Spleen (tissue), 7 donors: ENCODE measurements at regions not wholly inside any gene's neighbourhood (a gene's known extent, or its start where the extent isn't known, plus 50 kb on each side); places are given as distances from the start of the nearest gene placed in this dataset.

Experiments
- CTCF ChIP-seq, 11 experiments: fragments of 200-600 bp in 7 of 11; fragments of 450-650 bp in 4 of 11; sonication (generic) in 4 of 11; IDR thresholded peaks in 8 of 11; conservative IDR thresholded peaks in 3 of 11; 1 replicate in 7 of 11; 2 replicates in 4 of 11; pipeline versions ENCODE4 v1.4.0 to v1.8.0; 2016 to 2021; ENCODE audit warnings: antibody characterized with exemption in 11 of 11, inconsistent platforms in 4 of 11, mild to moderate bottlenecking in 1 of 11
- POLR2A ChIP-seq, 3 donors: fragments of 450-650 bp; IDR thresholded peaks; one replicate each; pipeline ENCODE4 v1.5.1; 2017; ENCODE audit warnings: antibody characterized with exemption in 3 of 3, mild to moderate bottlenecking in 1 of 3
- POLR2AphosphoS5 ChIP-seq, 3 donors: sonication (generic); formaldehyde crosslinking; IDR thresholded peaks; one replicate each; pipeline ENCODE4 v1.5.1; 2017; ENCODE audit warnings: antibody characterized with exemption in 3 of 3
- donor health status: DM: no; HTN: no; CAD: no; lungs with moderate emphysema.
- donor health status: DM: no; HTN: no; CAD: no.
- donor health status: DM: no; HTN: no; CAD: no.

- TF ChIP-seq POLR2AphosphoS5 (IDR thresholded peaks at IDR 0.05): no peak
- no peak for TF ChIP-seq CTCF (IDR thresholded peaks at IDR 0.05 in 8 of 11, conservative IDR thresholded peaks at IDR 0.05 in 3 of 11)
- no peak for TF ChIP-seq POLR2A (IDR thresholded peaks at IDR 0.05)
These were observed 72.4 kb upstream of the CCDC150 start for GRCh38 chr2:196566961-196567666.
